Right lung (tissue), 2 donors: ENCODE measurements at regions not wholly inside any gene's neighbourhood (a gene's known extent, or its start where the extent isn't known, plus 50 kb on each side); places are given as distances from the start of the nearest gene placed in this dataset.
"Not testable (repeated sequence)": the region's sequence is repeated elsewhere in the genome, so short reads cannot be mapped to it uniquely, and the experiment has no call there.

Experiments
- DNase-seq, 2 donors: peaks; one replicate each; pipeline ENCODE4 v3.0.0-alpha.2; 2013

GRCh38 chr9:100813871-100814270 lies 214.7 kb upstream of the PLPPR1 start:
- no peak for DNase-seq

- DNase-seq = no peak
Measured at GRCh38 chr9:100819980-100820379, 208.5 kb upstream of the PLPPR1 start.

- DNase-seq = not testable (repeated sequence)
Measured at GRCh38 chr9:100833035-100833434, 195.5 kb upstream of the PLPPR1 start.

GRCh38 chr9:100838857-100839256 lies 189.7 kb upstream of the PLPPR1 start:
- no peak for DNase-seq

GRCh38 chr9:100848726-100849125 lies 179.8 kb upstream of the PLPPR1 start:
- DNase-seq = no peak

- no peak for DNase-seq
Measured at GRCh38 chr9:100852088-100852487, 176.4 kb upstream of the PLPPR1 start.

- DNase-seq = no peak
Measured at GRCh38 chr9:100856238-100856637, 172.3 kb upstream of the PLPPR1 start.

GRCh38 chr9:100865111-100865510 lies 163.4 kb upstream of the PLPPR1 start:
- DNase-seq = no peak

- DNase-seq = no peak
Measured at GRCh38 chr9:100865648-100866047, 162.9 kb upstream of the PLPPR1 start.

GRCh38 chr9:100869326-100869725 lies 159.2 kb upstream of the PLPPR1 start:
- no peak for DNase-seq

- DNase-seq = no peak
Measured at GRCh38 chr9:100879884-100880283, 148.6 kb upstream of the PLPPR1 start.

GRCh38 chr9:100880284-100880683 lies 148.2 kb upstream of the PLPPR1 start:
- no peak for DNase-seq

- no peak for DNase-seq
Measured at GRCh38 chr9:100884518-100884917, 144.0 kb upstream of the PLPPR1 start.

- DNase-seq = no peak
Measured at GRCh38 chr9:100890321-100890720, 138.2 kb upstream of the PLPPR1 start.

GRCh38 chr9:100911273-100911672 lies 117.3 kb upstream of the PLPPR1 start:
- no peak for DNase-seq

- DNase-seq = no peak
Measured at GRCh38 chr9:100913257-100913656, 115.3 kb upstream of the PLPPR1 start.

GRCh38 chr9:100914266-100914665 lies 114.3 kb upstream of the PLPPR1 start:
- no peak for DNase-seq

- no peak for DNase-seq
Measured at GRCh38 chr9:100919506-100919905, 109.0 kb upstream of the PLPPR1 start.

GRCh38 chr9:100926366-100926765 lies 102.2 kb upstream of the PLPPR1 start:
- DNase-seq = no peak

- DNase-seq = no peak
Measured at GRCh38 chr9:100927763-100928162, 100.8 kb upstream of the PLPPR1 start.

GRCh38 chr9:100933656-100934055 lies 94.9 kb upstream of the PLPPR1 start:
- DNase-seq = no peak

- no peak for DNase-seq
Measured at GRCh38 chr9:100937382-100937781, 91.1 kb upstream of the PLPPR1 start.

GRCh38 chr9:100938507-100938906 lies 90.0 kb upstream of the PLPPR1 start:
- DNase-seq = no peak

GRCh38 chr9:100939636-100940035 lies 88.9 kb upstream of the PLPPR1 start:
- DNase-seq = no peak

- no peak for DNase-seq
Measured at GRCh38 chr9:100959226-100959625, 69.3 kb upstream of the PLPPR1 start.
